Prostate gland (tissue), 2 donors: ENCODE measurements at regions not wholly inside any gene's neighbourhood (a gene's known extent, or its start where the extent isn't known, plus 50 kb on each side); places are given as distances from the start of the nearest gene placed in this dataset.
A peak's percentile ranks its signal among the peaks of the same experiment; 100 is the strongest.

ENCODE experiments used
- DNase-seq: peaks from one replicate; pipeline ENCODE4 v3.0.0-alpha.2; 2019; ENCODE audit warnings: low spot score
- H3K27ac ChIP-seq, 2 donors: fragments of 200-600 bp; sonication (generic); 2 replicates each; pipeline ENCODE4 v1.5.1; 2017 to 2019
- H3K27me3 ChIP-seq: fragments of 200-600 bp; sonication (generic); replicated peaks from 2 replicates; pipeline ENCODE4 v1.5.1; 2019; ENCODE audit not compliant: insufficient read depth
- H3K36me3 ChIP-seq, 2 donors: fragments of 200-600 bp; sonication (generic); 1 replicate in 1 of 2; 2 replicates in 1 of 2; pipeline versions ENCODE4 v1.5.1 to v1.8.1; 2017 to 2019
- H3K4me1 ChIP-seq: fragments of 200-600 bp; sonication (generic); replicated peaks from 2 replicates; pipeline ENCODE4 v1.5.1; 2019
- H3K4me3 ChIP-seq, 2 donors: fragments of 200-600 bp; sonication (generic); 2 replicates each; pipeline ENCODE4 v1.5.1; 2017 to 2019
- H3K9me3 ChIP-seq: fragments of 200-600 bp; sonication (generic); 2 replicates; pipeline ENCODE4 v1.5.1; 2017
- POLR2A ChIP-seq: fragments of 450-650 bp; IDR thresholded peaks from one replicate; pipeline ENCODE4 v1.6.1; 2016; ENCODE audit warnings: antibody characterized with exemption, mild to moderate bottlenecking
- POLR2AphosphoS5 ChIP-seq: sonication (generic); formaldehyde crosslinking; IDR thresholded peaks from one replicate; pipeline ENCODE4 v1.6.1; 2017; ENCODE audit warnings: antibody characterized with exemption
- WGBS: methylation state at CpG from one replicate; pipeline ENCODE4 v1.1.5; 2018; 5-methylcytosine and 5-hydroxymethylcytosine counted together
- intact Hi-C: fragments of 100-400 bp; cut with DNase I; formaldehyde crosslinking; loops from one replicate; pipeline ENCODE4 v1.14.2; 2022
- TF ChIP-seq, protein P1 (sequence below), 4 experiments: fragments of 200-600 bp in 2 of 4; fragments of 450-650 bp in 2 of 4; sonication (generic) in 2 of 4; IDR thresholded peaks; 1 replicate in 3 of 4; 2 replicates in 1 of 4; pipeline ENCODE4 v1.5.1; 2016 to 2019; ENCODE audit warnings: antibody characterized with exemption in 4 of 4, mild to moderate bottlenecking in 2 of 4, moderate library complexity in 2 of 4

DNA sequence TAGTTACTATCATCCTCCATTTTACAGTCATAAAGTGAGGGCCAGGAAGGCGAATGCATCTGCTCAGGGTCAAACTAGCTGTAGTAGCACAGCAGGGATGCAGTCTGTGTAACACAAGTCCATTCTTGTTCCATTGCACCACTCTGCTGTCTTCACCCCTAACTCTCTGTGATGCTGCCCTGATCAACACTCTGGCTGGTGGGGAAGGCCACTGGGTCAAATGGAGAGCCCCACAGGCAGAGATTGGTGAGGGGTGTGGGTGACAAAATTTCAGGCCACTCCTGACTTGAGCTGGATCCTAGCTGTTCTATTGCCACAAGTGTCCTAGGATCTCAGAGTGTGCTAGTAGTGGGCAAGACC, 136.5 kb downstream of the PJA1 start:
- H3K36me3 ChIP-seq, result no peaks in the 10 kb centered on the region
- intact Hi-C loops, result no loop called here
- H3K9me3 ChIP-seq, result no peaks in the 10 kb centered on the region
- no peak for DNase-seq
- no peaks in the 10 kb centered on the region for H3K27me3 ChIP-seq
- no peak for TF ChIP-seq POLR2A
- TF ChIP-seq, protein P1, sequence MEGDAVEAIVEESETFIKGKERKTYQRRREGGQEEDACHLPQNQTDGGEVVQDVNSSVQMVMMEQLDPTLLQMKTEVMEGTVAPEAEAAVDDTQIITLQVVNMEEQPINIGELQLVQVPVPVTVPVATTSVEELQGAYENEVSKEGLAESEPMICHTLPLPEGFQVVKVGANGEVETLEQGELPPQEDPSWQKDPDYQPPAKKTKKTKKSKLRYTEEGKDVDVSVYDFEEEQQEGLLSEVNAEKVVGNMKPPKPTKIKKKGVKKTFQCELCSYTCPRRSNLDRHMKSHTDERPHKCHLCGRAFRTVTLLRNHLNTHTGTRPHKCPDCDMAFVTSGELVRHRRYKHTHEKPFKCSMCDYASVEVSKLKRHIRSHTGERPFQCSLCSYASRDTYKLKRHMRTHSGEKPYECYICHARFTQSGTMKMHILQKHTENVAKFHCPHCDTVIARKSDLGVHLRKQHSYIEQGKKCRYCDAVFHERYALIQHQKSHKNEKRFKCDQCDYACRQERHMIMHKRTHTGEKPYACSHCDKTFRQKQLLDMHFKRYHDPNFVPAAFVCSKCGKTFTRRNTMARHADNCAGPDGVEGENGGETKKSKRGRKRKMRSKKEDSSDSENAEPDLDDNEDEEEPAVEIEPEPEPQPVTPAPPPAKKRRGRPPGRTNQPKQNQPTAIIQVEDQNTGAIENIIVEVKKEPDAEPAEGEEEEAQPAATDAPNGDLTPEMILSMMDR (IDR thresholded peaks at IDR 0.05), result no peak
- no peak for TF ChIP-seq POLR2AphosphoS5
- no peak overlapping the region for H3K4me3 ChIP-seq
- no peaks in the 10 kb centered on the region for H3K4me1 ChIP-seq
- H3K27ac ChIP-seq, result no peak overlapping the region
- WGBS, result 91% methylated on average over 1 of the region's 1 CpG

DNA sequence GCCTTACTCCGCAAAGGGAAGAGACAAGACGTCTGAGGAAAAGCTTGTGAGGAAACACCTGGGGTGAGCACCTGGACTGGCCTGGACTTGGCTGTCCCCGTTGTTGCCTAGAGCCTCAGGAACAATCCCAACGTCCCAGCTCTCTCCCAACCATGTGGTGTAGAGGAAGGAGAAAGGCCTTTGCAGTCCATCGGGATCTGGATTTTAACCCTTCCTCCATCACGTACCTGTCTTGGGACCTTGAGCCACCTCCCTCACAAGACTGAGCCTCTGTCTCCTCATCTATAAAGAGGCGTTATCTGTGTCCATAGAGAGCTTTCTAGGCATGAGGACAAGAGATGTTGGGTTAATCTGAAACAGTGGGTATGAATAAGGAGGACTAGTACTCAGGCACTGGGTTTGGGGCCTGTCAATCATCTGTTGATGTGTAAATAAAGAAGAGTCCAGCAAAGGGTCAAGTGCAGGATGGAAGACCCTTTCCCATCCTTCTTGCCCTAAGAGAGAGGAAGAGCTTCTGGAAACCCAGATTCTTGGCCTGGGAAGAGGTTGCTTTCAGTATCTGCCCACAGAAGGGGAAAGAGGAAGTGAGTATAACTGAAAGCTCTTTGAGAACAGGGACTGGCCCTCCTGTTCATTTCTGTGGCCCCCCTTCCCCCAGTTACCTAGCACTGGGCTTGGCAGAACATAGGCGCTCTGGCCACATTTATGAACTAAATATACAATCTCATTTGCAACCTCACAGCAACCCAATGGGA, 137.1 kb downstream of the PJA1 start:
- Histone ChIP-seq H3K4me1 (no peaks in the 10 kb centered on the region), H3K27ac (peak overlapping the region in 1 of 2 donors; percentile 19)

DNA sequence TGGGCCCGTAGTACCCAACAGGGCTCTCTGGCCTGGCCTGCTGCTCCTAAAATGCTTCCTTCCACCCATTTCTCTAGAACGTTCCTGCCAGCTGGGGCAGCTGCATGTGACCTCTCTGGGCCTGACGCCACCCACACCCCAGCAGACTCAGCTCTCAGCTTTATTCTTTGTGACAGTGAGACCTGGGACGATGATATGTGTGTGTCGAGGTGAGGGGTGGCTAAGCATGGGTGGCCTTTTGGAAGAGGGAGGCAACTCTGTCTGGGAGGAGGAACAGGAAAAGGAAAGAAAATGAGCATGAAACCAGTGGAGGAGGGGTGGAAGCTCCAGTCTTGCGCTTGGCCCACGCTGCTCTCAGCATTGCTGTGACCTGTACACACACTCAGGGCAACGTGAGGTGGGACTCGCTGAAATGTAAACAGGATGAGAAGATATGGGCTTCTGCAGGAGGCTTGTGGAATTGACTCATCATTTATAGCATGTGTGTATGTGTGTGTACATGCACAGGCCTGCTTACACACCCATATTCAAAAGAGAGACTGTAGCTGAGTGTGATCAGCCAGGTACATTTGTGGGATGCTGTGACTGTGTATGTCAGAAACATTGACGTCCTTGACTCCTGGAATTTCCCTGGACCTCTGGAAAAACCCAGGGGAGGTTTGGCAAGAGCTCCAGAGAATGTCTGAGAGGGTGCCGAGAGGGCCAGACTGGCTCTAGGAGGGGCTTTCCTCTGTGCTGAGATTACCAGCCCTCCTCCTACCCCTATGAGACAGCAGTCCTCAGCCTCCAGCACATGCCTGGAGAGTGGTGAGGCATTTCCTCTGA, 137.9 kb downstream of the PJA1 start:
- Histone ChIP-seq H3K9me3 (no peaks in the 10 kb centered on the region), H3K27ac (peak overlapping the region in 1 of 2 donors; percentile 19), H3K36me3 (no peaks in the 10 kb centered on the region), H3K4me1 (no peaks in the 10 kb centered on the region), H3K27me3 (no peaks in the 10 kb centered on the region), H3K4me3 (no peak overlapping the region)
- TF ChIP-seq POLR2A, result no peak
- TF ChIP-seq, protein P1 (IDR thresholded peaks at IDR 0.05), result no peak
- peak; percentile 24 for TF ChIP-seq POLR2AphosphoS5
- no peak for DNase-seq
- 18% methylated on average over 7 of the region's 11 CpGs for WGBS
- intact Hi-C loops, result no loop called here

More for the DNA sequence above, 137.1 kb downstream of the PJA1 start:
- DNase-seq, result no peak
- TF ChIP-seq, protein P1 (IDR thresholded peaks at IDR 0.05), result no peak
- no peak for TF ChIP-seq POLR2A
- no peak for TF ChIP-seq POLR2AphosphoS5
- WGBS, result 63% methylated on average over 8 of the region's 8 CpGs
- Histone ChIP-seq H3K4me3 (no peak overlapping the region), H3K27me3 (no peaks in the 10 kb centered on the region), H3K9me3 (no peaks in the 10 kb centered on the region), H3K36me3 (no peaks in the 10 kb centered on the region)
- intact Hi-C loops, result no loop called here

DNA sequence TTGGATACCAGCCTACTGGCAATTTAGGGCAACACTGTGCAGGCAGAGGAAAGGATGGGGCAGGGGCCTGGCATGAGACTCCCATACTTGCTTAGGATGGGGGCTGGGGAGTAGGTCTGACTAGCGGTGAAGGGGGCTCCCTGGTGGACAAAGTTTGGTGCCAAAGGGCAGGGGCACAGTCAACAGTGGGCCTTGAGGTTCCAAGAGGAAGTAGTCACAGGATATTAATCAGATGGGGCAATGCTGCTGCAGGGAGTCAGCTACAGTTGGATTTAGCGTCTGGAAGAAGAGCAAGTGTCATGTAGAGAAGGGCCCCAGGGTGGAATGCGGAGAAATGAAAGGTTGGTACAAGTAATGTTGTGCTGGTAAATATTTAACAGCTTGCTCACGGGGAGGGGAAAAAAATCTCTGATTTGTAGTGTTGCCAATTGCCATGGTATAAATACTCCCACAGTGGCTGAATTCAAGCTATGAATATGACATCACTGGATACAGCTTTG, 139.4 kb downstream of the PJA1 start:
- no peaks in the 10 kb centered on the region for H3K9me3 ChIP-seq
- intact Hi-C loops, result no loop called here
- TF ChIP-seq, protein P1 (IDR thresholded peaks at IDR 0.05), result no peak
- TF ChIP-seq POLR2A (no peak), POLR2AphosphoS5 (no peak)
- H3K27me3 ChIP-seq, result no peaks in the 10 kb centered on the region
- no peak for DNase-seq
- WGBS, result 70% methylated on average over 4 of the region's 4 CpGs
- no peak overlapping the region for H3K27ac ChIP-seq
- no peaks in the 10 kb centered on the region for H3K4me1 ChIP-seq
- H3K4me3 ChIP-seq, result no peak overlapping the region
- H3K36me3 ChIP-seq, result no peaks in the 10 kb centered on the region
